Subcutaneous abdominal adipose tissue (tissue), 5 donors: ENCODE measurements at regions not wholly inside any gene's neighbourhood (a gene's known extent, or its start where the extent isn't known, plus 50 kb on each side); places are given as distances from the start of the nearest gene placed in this dataset.

Experiments used
- H3K27ac ChIP-seq: one replicate; pipeline ENCODE4 v1.7.0; 2013; ENCODE audit warnings: low read depth, mild to moderate bottlenecking, inconsistent platforms, low read length, moderate library complexity
- H3K27me3 ChIP-seq, 5 donors: one replicate each; pipeline ENCODE4 v1.7.0; 2013; ENCODE audit warnings: low read length in 5 of 5, inconsistent platforms in 1 of 5; ENCODE audit not compliant: control insufficient read depth in 5 of 5, insufficient read depth in 4 of 5
- H3K36me3 ChIP-seq, 5 donors: one replicate each; pipeline ENCODE4 v1.7.0; 2013; ENCODE audit warnings: low read length in 5 of 5; ENCODE audit not compliant: control insufficient read depth in 5 of 5, insufficient read depth in 5 of 5
- H3K4me1 ChIP-seq, 5 donors: one replicate each; pipeline ENCODE4 v1.7.0; 2013; ENCODE audit warnings: low read length in 5 of 5, mild to moderate bottlenecking in 3 of 5, moderate library complexity in 1 of 5; ENCODE audit not compliant: control insufficient read depth in 5 of 5, insufficient read depth in 5 of 5
- H3K4me3 ChIP-seq, 5 donors: one replicate each; pipeline ENCODE4 v1.7.0; 2013; ENCODE audit warnings: low read length in 5 of 5, low read depth in 1 of 5
- H3K9ac ChIP-seq, 5 donors: one replicate each; pipeline ENCODE4 v1.7.0; 2013; ENCODE audit warnings: low read length in 5 of 5, mild to moderate bottlenecking in 4 of 5, moderate library complexity in 3 of 5
- H3K9me3 ChIP-seq, 5 donors: one replicate each; pipeline ENCODE4 v1.7.0; 2013; ENCODE audit warnings: low read length in 5 of 5; ENCODE audit not compliant: control insufficient read depth in 5 of 5
- donor health status: healthy.
- donor health status: healthy.
- donor health status: healthy.
- donor health status: healthy.
- donor health status: healthy.

- Histone ChIP-seq H3K9ac (no peak overlapping the region), H3K4me1 (no peaks in the 10 kb centered on the region), H3K27me3 (no peaks in the 10 kb centered on the region), H3K27ac (no peak overlapping the region), H3K9me3 (peaks cover 0 to 4% (median 0%) of the 10 kb centered on the region in 5 donors), H3K36me3 (no peaks in the 10 kb centered on the region), H3K4me3 (no peak overlapping the region)
Measured at GRCh38 chr4:45831692-45832091, 292.2 kb downstream of the GABRG1 start.

DNA sequence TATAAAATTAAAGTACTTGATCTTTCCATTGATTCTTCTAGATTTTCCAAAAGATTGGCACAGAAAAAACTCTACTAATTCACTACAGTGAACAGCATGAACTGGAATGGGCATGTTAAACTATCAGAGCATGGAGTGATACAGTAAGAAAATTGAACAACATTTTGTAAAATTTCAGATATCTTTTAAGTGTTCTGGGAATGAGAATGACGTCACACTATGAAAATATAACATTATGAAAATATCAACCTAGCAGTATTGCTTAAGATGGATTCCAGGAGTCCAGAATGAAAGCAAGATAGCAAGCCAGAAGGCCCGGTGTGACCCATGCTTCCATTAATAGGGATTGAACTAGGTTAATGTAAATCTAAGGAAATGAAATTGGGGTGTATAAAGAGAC is 319.9 kb downstream of the GABRG1 start:
- Histone ChIP-seq H3K9me3 (no peaks in the 10 kb centered on the region), H3K27me3 (no peaks in the 10 kb centered on the region), H3K9ac (no peak overlapping the region), H3K4me3 (no peak overlapping the region), H3K4me1 (no peaks in the 10 kb centered on the region), H3K36me3 (no peaks in the 10 kb centered on the region), H3K27ac (no peak overlapping the region)

- H3K4me1 ChIP-seq = peaks cover 0 to 6% (median 0%) of the 10 kb centered on the region in 5 donors
- no peak overlapping the region for H3K27ac ChIP-seq
- H3K9ac ChIP-seq = no peak overlapping the region
- H3K4me3 ChIP-seq = no peak overlapping the region
- no peaks in the 10 kb centered on the region for H3K9me3 ChIP-seq
- H3K27me3 ChIP-seq = no peaks in the 10 kb centered on the region
- no peaks in the 10 kb centered on the region for H3K36me3 ChIP-seq
Measured at GRCh38 chr4:45795135-45795534, 328.7 kb downstream of the GABRG1 start.

DNA sequence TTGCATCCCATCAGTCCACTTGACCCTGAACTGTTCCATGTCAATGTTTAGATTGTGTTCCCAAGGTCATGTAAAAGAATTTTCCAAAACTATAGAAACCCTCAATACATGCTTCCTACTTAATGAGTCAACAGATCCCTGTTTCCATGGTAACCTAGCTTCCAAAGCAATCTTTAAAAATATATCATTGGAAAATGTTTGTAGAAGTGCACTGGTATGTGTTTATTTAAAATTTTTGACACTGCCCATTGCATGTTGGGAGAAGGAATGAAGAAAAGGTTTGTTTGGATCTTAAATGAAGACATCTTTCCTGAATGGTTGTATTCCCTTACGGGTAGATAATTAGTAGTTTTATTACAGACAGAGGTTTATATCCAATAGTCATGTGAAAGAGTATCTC is 345.3 kb downstream of the GABRG1 start:
- Histone ChIP-seq H3K9me3 (no peaks in the 10 kb centered on the region), H3K36me3 (no peaks in the 10 kb centered on the region), H3K27ac (no peak overlapping the region), H3K4me3 (no peak overlapping the region), H3K9ac (no peak overlapping the region), H3K4me1 (no peaks in the 10 kb centered on the region), H3K27me3 (no peaks in the 10 kb centered on the region)

DNA sequence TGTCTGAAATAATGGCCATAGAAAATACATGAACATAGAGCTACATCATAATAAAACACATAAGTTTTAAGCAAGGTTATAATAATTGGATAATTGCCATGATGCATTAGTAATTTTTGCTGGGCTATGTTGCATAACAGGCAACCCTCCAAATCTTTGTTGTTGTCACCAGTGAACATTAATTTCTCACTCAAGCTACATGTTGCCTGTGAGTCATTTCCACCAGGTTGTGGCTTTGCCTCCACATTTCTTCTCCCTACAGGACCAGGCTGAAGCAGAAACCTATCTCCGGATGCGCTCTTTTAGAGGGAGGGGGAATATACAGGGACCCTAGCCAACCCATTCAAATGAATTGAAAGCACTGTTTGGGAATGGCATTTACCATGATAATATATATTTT is 347.7 kb downstream of the GABRG1 start:
- Histone ChIP-seq H3K4me1 (no peaks in the 10 kb centered on the region), H3K4me3 (no peak overlapping the region), H3K9me3 (no peaks in the 10 kb centered on the region), H3K9ac (no peak overlapping the region), H3K27me3 (no peaks in the 10 kb centered on the region), H3K36me3 (no peaks in the 10 kb centered on the region), H3K27ac (no peak overlapping the region)

DNA sequence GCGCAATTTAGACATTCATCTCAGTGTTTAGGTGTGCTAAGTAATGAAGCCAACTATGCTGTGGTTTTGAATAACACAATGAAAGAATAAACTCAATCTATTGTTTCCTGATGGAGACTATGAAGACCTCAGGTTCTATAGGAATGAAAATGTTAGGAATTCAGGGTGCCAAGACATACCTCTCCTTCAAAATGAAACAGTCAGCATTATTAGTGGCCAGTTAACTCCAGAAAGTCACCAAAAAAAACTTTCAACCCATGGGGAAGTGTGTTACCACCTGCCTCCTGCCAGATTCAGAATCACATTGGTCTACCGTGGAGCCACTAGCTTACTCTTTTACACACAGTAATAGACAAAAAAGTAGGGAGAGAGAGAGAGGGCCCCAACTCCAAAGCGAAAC is 352.9 kb downstream of the GABRG1 start:
- H3K36me3 ChIP-seq = no peaks in the 10 kb centered on the region
- H3K4me3 ChIP-seq = no peak overlapping the region
- H3K27ac ChIP-seq = no peak overlapping the region
- H3K9me3 ChIP-seq = no peaks in the 10 kb centered on the region
- no peak overlapping the region for H3K9ac ChIP-seq
- no peaks in the 10 kb centered on the region for H3K4me1 ChIP-seq
- no peaks in the 10 kb centered on the region for H3K27me3 ChIP-seq

- Histone ChIP-seq H3K9me3 (no peaks in the 10 kb centered on the region), H3K9ac (no peak overlapping the region), H3K27me3 (no peaks in the 10 kb centered on the region), H3K36me3 (no peaks in the 10 kb centered on the region), H3K27ac (no peak overlapping the region), H3K4me1 (no peaks in the 10 kb centered on the region), H3K4me3 (no peak overlapping the region)
Measured at GRCh38 chr4:45765521-45765920, 358.3 kb downstream of the GABRG1 start.

- H3K4me3 ChIP-seq = no peak overlapping the region
- H3K27me3 ChIP-seq = no peaks in the 10 kb centered on the region
- no peaks in the 10 kb centered on the region for H3K9me3 ChIP-seq
- H3K4me1 ChIP-seq = no peaks in the 10 kb centered on the region
- no peak overlapping the region for H3K9ac ChIP-seq
- H3K36me3 ChIP-seq = no peaks in the 10 kb centered on the region
- no peak overlapping the region for H3K27ac ChIP-seq
Measured at GRCh38 chr4:45751877-45752530, 371.9 kb downstream of the GABRG1 start.

DNA sequence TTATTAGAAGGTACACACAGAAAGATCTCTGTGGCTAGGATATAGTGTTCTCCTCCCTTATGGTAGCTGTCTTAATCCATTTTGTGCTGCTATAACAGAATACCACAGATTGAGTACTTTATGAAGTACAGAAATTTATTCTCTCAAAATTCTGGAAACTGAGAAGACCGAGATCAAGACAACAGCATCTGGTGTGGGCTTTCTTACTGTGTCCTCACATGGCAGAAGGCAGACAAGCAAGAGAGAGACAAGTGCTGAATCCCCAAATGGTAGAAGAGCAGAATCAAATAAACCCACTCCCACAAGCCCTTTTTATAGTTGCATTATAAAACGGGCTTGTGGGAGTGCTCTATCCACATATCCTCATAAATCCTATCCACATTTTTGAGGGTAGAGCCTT is 373.1 kb downstream of the GABRG1 start:
- no peaks in the 10 kb centered on the region for H3K36me3 ChIP-seq
- H3K4me1 ChIP-seq = no peaks in the 10 kb centered on the region
- no peaks in the 10 kb centered on the region for H3K27me3 ChIP-seq
- H3K9ac ChIP-seq = no peak overlapping the region
- no peak overlapping the region for H3K4me3 ChIP-seq
- H3K9me3 ChIP-seq = no peaks in the 10 kb centered on the region
- H3K27ac ChIP-seq = no peak overlapping the region

- no peaks in the 10 kb centered on the region for H3K27me3 ChIP-seq
Measured at GRCh38 chr4:45745741-45746140, 378.1 kb downstream of the GABRG1 start.

GRCh38 chr4:45741897-45742296 is 382.0 kb downstream of the GABRG1 start:
- Histone ChIP-seq H3K4me3 (no peak overlapping the region), H3K4me1 (no peaks in the 10 kb centered on the region), H3K27me3 (no peaks in the 10 kb centered on the region), H3K9me3 (peaks cover 2 to 19% (median 8%) of the 10 kb centered on the region in 5 donors), H3K9ac (no peak overlapping the region), H3K27ac (no peak overlapping the region), H3K36me3 (no peaks in the 10 kb centered on the region)

More at GRCh38 chr4:45745741-45746140, 378.1 kb downstream of the GABRG1 start:
- no peaks in the 10 kb centered on the region for H3K36me3 ChIP-seq
- no peak overlapping the region for H3K9ac ChIP-seq
- no peak overlapping the region for H3K4me3 ChIP-seq
- H3K27ac ChIP-seq = no peak overlapping the region
- H3K4me1 ChIP-seq = no peaks in the 10 kb centered on the region
- H3K9me3 ChIP-seq = peaks cover 0 to 11% (median 5%) of the 10 kb centered on the region in 5 donors
